HG02938 (cell line): ENCODE measurements at regions not wholly inside any gene's neighbourhood (a gene's known extent, or its start where the extent isn't known, plus 50 kb on each side); places are given as distances from the start of the nearest gene placed in this dataset.
"Not testable (repeated sequence)": the region's sequence is repeated elsewhere in the genome, so short reads cannot be mapped to it uniquely, and the experiment has no call there.

Experiments
- ATAC-seq: cut with Tn5 transposase; IDR thresholded peaks from one replicate; pipeline ENCODE4 v1.9.1; 2021; ENCODE audit warnings: mild to moderate bottlenecking, moderate library complexity; ENCODE audit not compliant: unreplicated experiment

GRCh38 chr3:78497767-78498166 is 1270.0 kb downstream of the ROBO1 start:
- ATAC-seq, result no peak

DNA sequence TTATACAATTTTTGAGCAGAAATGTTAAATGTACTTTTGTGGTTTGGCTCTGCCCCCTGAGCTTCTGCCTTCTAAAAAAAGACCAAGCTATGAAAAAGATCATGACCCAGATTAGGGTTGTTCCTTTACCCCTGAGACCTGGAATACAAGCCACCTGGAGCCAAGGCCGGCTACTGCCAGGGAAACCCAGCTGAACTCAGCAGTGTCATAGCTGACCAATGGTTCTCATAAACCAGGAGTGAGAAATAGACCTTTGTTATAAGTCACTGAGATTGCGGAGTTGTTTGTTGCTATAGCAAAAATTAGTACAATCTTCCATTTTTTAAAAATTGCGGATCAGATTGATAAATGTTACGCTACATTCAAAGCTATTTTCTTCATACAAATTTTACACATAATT is 1261.7 kb downstream of the ROBO1 start:
- no peak for ATAC-seq

DNA sequence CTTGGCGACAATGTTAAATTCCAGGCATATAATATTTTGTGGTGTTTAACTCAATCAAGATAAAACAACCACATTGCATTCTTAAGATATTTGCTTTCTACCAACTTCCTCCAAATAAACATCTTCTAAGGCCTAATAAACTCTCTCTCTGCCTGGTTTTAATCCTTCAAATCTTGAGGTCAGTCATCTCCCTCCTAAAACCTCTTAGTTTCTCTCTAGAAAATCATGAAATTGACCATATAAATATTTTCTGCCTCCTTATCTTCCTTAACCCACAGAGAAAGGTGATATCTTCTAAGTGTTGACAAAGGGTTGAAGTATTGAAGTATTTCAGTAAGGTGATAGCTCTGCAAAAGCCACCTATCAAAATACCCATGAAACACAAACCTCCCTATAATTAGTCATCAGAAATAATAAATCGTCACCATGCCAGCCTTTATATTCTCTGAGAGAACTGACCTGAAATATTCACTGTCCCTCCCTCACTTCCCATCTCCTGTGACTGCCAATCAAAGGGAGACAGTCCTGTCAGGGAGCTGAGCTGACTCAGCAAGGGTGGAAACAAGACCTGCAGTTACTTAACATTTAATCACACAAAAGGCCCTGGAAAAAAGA is 1261.1 kb downstream of the ROBO1 start:
- no peak for ATAC-seq

GRCh38 chr3:78507196-78507984 is 1260.4 kb downstream of the ROBO1 start:
- ATAC-seq, result no peak

DNA sequence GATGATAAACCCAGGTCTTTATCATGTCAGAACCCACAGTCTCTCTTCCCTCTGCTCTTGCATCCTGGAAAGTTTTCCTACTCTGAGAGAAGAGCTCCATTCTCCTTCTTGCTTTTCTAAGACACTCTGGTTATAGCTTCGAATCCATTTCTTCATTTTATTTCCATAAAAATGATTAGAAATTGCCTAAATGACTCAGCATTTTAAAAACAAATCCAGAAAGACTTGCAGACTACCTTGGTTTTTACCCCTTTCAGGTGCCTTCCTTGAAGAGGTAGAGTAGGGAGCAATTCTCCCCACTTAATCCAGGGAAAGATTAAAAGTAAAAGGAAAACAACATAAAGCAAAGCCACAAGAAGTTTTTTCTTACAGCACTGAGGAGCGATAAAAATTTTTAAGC is 1256.0 kb downstream of the ROBO1 start:
- ATAC-seq, result no peak

DNA sequence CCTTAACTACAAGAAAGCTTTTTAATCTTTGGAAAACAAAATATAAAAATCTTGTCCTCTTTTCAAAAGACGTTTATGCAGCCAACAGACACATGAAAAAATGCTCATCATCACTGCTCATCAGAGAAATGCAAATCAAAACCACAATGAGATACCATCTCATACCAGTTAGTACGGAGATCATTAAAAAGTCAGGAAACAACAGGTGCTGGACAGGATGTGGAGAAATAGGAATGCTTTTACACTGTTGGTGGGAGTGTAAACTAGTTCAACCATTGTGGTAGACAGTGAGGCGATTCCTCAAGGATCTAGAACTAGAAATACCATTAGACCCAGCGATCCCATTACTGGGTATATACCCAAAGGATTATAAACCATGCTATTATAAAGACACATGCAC is 1255.0 kb downstream of the ROBO1 start:
- ATAC-seq, result not testable (repeated sequence)

GRCh38 chr3:78516437-78516836 is 1251.4 kb downstream of the ROBO1 start:
- ATAC-seq, result no peak

GRCh38 chr3:78516937-78517336 is 1250.9 kb downstream of the ROBO1 start:
- no peak for ATAC-seq

DNA sequence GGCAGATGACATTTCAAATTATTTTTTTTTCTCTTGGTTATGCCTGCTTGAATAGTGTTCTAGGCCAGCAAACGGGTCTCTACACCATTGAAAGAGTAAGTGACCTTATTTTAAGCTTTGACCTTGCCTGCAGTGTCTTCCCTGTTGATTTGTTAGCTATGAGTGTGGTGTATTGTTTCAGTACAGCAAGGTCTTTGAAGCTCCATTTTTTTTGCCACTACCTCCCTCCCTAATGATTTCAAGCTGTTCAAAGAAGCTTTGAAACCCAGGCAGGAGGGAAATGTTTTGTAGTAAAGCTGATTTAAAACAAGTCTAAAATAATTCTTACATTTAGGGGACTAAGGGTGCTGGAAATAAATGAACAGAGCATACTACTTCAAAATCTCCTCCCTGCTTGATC is 1249.8 kb downstream of the ROBO1 start:
- ATAC-seq, result no peak

DNA sequence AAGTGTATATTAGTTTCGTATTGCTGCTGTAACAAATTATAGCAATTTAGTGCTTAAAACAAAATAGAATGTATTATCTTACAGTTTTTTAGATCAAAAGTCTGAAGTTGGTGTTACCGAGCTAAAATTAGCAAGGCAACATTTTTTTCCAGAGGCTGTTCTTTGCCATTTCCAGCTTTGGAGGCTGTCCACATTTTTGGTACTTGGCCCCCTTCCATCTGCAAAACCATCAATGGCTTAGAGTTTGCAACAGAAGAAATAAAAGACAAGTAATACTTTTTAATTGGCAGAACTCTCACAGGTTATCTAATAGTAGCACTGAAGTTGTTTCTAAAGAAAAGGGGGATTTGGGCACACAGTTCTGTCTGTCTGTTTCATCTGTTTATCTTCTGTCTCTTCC is 1248.5 kb downstream of the ROBO1 start:
- no peak for ATAC-seq

GRCh38 chr3:78529601-78530000 is 1238.2 kb downstream of the ROBO1 start:
- ATAC-seq, result no peak

DNA sequence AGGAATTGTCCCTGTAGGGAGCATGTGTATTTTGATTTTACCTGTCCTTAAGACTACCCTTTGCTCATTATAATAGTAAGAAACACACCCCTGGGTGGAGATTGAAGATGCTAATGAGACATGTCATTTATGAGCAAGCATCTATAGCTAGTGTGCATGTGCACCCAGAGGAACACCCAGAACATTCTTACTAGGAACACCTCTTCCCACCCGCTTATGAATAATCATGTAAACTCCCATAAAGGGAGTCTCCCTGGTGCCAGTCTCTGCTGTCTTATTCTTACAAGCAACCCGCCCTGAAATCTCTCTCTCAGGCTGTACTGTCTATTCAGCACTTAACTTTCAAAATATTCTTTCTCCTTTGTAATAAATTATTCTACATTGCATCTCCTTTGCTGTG is 1227.3 kb downstream of the ROBO1 start:
- no peak for ATAC-seq

DNA sequence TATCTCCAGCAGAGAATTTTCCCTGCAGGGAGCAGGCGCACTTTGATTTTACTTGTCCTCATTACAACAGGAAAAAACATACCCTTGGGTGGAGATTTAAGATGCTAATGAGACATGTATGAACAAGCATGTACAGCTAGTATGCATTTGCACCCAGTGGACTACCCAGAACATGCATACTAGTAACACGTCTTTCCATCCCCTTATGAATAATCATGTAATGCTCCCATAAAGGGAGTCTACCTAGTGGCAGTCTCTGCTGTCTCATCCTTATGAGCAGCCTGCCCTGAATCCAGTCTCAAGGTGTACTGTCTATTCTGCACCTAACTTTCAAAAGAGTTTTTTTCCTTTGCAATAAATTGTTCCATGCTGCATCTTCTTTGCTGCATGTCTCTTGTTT is 1222.0 kb downstream of the ROBO1 start:
- no peak for ATAC-seq
